MM.1S (cell line): ENCODE measurements at regions not wholly inside any gene's neighbourhood (a gene's known extent, or its start where the extent isn't known, plus 50 kb on each side); places are given as distances from the start of the nearest gene placed in this dataset.

ENCODE experiments used
- DNase-seq: peaks from one replicate; pipeline ENCODE4 v3.0.0-alpha.2; 2015
- H2AFZ ChIP-seq: fragments of 300-600 bp; sonication (generic); 2 replicates; pipeline ENCODE4 v1.6.0; 2016; ENCODE audit warnings: antibody characterized with exemption, low read length
- H3F3A ChIP-seq: fragments of 300-600 bp; sonication (generic); 2 replicates; pipeline ENCODE4 v1.6.1; 2016; ENCODE audit warnings: mild to moderate bottlenecking, antibody characterized with exemption, low read length, moderate library complexity, mixed read lengths; ENCODE audit not compliant: insufficient read depth
- H3K27ac ChIP-seq: fragments of 300-600 bp; sonication (generic); 2 replicates; pipeline ENCODE4 v1.5.1; 2016; ENCODE audit warnings: mild to moderate bottlenecking, low read length
- H3K27me3 ChIP-seq: fragments of 300-600 bp; sonication (generic); replicated peaks from 2 replicates; pipeline ENCODE4 v1.6.0; 2016; ENCODE audit warnings: low read length; ENCODE audit not compliant: insufficient read depth
- H3K36me3 ChIP-seq: fragments of 300-600 bp; sonication (generic); replicated peaks from 2 replicates; pipeline ENCODE4 v1.6.1; 2016; ENCODE audit warnings: mild to moderate bottlenecking, low read length, mixed read lengths; ENCODE audit not compliant: insufficient read depth
- H3K4me1 ChIP-seq: fragments of 300-600 bp; sonication (generic); 2 replicates; pipeline ENCODE4 v1.6.1; 2016; ENCODE audit warnings: low read length, mixed read lengths
- H3K4me2 ChIP-seq: fragments of 300-600 bp; sonication (generic); 2 replicates; pipeline ENCODE4 v1.6.0; 2016; ENCODE audit warnings: low read depth, low read length
- H3K4me3 ChIP-seq: fragments of 300-600 bp; sonication (generic); 2 replicates; pipeline ENCODE4 v1.5.1; 2016; ENCODE audit warnings: low read length, mixed read lengths
- H3K79me2 ChIP-seq: fragments of 300-600 bp; sonication (generic); 2 replicates; pipeline ENCODE4 v1.6.1; 2016; ENCODE audit warnings: mixed run types, low read length, mixed read lengths
- H3K9ac ChIP-seq: fragments of 300-600 bp; sonication (generic); 2 replicates; pipeline ENCODE4 v1.6.1; 2016; ENCODE audit warnings: low read length, mixed read lengths
- H3K9me2 ChIP-seq: fragments of 300-600 bp; sonication (generic); replicated peaks from 2 replicates; pipeline ENCODE4 v1.6.1; 2016; ENCODE audit warnings: mild to moderate bottlenecking, low read length, mixed read lengths; ENCODE audit not compliant: insufficient read depth
- H3K9me3 ChIP-seq: fragments of 300-600 bp; sonication (generic); replicated peaks from 2 replicates; pipeline ENCODE4 v1.6.1; 2016; ENCODE audit warnings: mild to moderate bottlenecking, low read length, mixed read lengths; ENCODE audit not compliant: insufficient read depth
- H4K20me1 ChIP-seq: fragments of 300-600 bp; sonication (generic); 2 replicates; pipeline ENCODE4 v1.6.1; 2016; ENCODE audit warnings: mild to moderate bottlenecking, low read length, moderate library complexity, mixed read lengths; ENCODE audit not compliant: insufficient read depth
- EZH2 ChIP-seq: fragments of 300-600 bp; sonication (generic); optimal IDR thresholded peaks from 2 replicates; pipeline ENCODE3; 2017; ENCODE audit warnings: low read depth, mild to moderate bottlenecking, antibody characterized with exemption, low read length, mixed read lengths
- EZH2phosphoT487 ChIP-seq: fragments of 300-600 bp; sonication (generic); IDR thresholded peaks from 2 replicates; pipeline ENCODE4 v1.6.1; 2018; ENCODE audit warnings: antibody characterized with exemption, low read length
- TF ChIP-seq, protein P1 (sequence below): fragments of 300-600 bp; sonication (generic); IDR thresholded peaks from 2 replicates; pipeline ENCODE4 v1.5.1; 2016; ENCODE audit warnings: antibody characterized with exemption, low read length, mixed read lengths

DNA sequence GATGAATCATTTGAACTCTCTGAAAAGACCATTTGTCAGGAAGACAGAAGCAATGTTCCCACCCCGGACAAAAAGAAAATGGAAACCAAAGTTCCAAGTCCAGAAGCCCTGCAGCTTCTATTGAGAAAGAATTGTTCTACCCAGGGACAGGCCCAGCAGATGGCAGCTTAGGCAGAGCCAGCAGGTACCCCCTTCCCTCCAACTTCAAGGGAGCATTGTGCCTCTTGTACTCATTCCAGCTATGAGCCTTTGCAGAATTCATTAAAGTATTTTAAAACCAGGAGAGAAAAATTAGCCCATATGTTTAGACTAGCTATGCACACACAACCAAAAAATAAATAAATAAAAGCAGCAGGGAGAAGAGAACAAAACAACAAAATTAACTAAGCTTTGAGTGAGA, 85.2 kb upstream of the KCND3 start:
- Histone ChIP-seq H3K4me2 (no peak overlapping the region), H3F3A (no peaks in the 10 kb centered on the region), H3K27ac (no peak overlapping the region), H3K4me3 (no peak overlapping the region), H3K9me3 (no peaks in the 10 kb centered on the region), H3K9me2 (no peaks in the 10 kb centered on the region), H4K20me1 (no peaks in the 10 kb centered on the region), H3K4me1 (no peaks in the 10 kb centered on the region), H3K9ac (no peak overlapping the region), H3K27me3 (no peaks in the 10 kb centered on the region), H3K36me3 (no peaks in the 10 kb centered on the region), H2AFZ (no peak overlapping the region), H3K79me2 (no peaks in the 10 kb centered on the region)
- no peak for TF ChIP-seq EZH2
- TF ChIP-seq, protein P1, sequence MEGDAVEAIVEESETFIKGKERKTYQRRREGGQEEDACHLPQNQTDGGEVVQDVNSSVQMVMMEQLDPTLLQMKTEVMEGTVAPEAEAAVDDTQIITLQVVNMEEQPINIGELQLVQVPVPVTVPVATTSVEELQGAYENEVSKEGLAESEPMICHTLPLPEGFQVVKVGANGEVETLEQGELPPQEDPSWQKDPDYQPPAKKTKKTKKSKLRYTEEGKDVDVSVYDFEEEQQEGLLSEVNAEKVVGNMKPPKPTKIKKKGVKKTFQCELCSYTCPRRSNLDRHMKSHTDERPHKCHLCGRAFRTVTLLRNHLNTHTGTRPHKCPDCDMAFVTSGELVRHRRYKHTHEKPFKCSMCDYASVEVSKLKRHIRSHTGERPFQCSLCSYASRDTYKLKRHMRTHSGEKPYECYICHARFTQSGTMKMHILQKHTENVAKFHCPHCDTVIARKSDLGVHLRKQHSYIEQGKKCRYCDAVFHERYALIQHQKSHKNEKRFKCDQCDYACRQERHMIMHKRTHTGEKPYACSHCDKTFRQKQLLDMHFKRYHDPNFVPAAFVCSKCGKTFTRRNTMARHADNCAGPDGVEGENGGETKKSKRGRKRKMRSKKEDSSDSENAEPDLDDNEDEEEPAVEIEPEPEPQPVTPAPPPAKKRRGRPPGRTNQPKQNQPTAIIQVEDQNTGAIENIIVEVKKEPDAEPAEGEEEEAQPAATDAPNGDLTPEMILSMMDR = no peak
- no peak for TF ChIP-seq EZH2phosphoT487
- DNase-seq = no peak

DNA sequence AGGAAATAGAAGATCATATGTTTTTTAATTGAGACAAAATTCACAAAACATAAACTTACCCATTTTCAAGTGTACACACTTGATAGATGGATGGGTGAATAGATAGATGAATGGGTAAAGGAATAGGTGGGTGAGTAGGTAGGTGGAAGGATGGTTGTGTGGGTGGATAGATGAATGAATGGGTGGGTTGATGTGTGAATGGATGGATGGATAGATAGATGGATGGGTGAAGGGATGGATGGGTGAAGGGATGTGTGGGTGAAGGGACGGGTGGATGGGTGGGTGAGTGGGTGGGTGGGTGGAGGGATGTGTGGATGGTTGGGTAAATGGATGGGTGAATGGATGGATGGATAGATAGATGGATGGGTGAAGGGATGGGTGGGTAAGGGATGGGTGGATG, 86.1 kb upstream of the KCND3 start:
- H2AFZ ChIP-seq = no peak overlapping the region
- no peak overlapping the region for H3K27ac ChIP-seq
- no peak overlapping the region for H3K4me2 ChIP-seq
- H3K9me2 ChIP-seq = no peaks in the 10 kb centered on the region
- H3K4me1 ChIP-seq = no peaks in the 10 kb centered on the region
- H3K9me3 ChIP-seq = no peaks in the 10 kb centered on the region
- TF ChIP-seq, protein P1 = no peak
- TF ChIP-seq EZH2phosphoT487 (no peak), EZH2 (no peak)
- no peaks in the 10 kb centered on the region for H3K36me3 ChIP-seq
- H3K27me3 ChIP-seq = no peaks in the 10 kb centered on the region
- no peak overlapping the region for H3K9ac ChIP-seq
- no peak for DNase-seq
- no peaks in the 10 kb centered on the region for H4K20me1 ChIP-seq
- no peak overlapping the region for H3K4me3 ChIP-seq
- no peaks in the 10 kb centered on the region for H3F3A ChIP-seq
- H3K79me2 ChIP-seq = no peaks in the 10 kb centered on the region

DNA sequence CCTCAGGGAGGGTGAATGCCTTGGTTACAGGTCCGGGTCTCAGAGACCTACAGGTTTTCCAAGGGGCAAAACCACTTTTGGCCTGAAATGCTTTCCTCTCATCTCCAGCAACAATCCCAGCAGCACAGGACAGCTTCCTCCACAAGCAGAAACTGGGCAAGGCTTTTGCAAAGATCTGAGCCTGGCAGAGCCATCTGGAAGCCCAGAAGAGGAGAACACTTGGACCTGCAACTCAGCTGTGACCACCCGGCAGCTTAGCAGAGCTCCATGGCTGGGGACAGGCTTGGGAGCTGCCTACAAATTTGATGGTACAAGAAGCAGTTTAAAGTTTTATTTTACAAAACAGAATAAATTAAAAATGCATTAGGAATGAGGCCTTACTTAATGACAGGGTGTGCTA, 90.0 kb upstream of the KCND3 start:
- Histone ChIP-seq H3K9me2 (no peaks in the 10 kb centered on the region), H3K36me3 (no peaks in the 10 kb centered on the region), H3K4me1 (no peaks in the 10 kb centered on the region), H3K27me3 (no peaks in the 10 kb centered on the region), H4K20me1 (no peaks in the 10 kb centered on the region), H3K27ac (no peak overlapping the region), H2AFZ (no peak overlapping the region), H3K79me2 (no peaks in the 10 kb centered on the region), H3K4me2 (no peak overlapping the region), H3K9me3 (no peaks in the 10 kb centered on the region), H3F3A (no peaks in the 10 kb centered on the region), H3K4me3 (no peak overlapping the region), H3K9ac (no peak overlapping the region)
- no peak for DNase-seq
- TF ChIP-seq EZH2phosphoT487 (no peak), EZH2 (no peak)
- TF ChIP-seq, protein P1 = no peak
